Middle frontal gyrus (tissue), 1 donor: ENCODE measurements at regions not wholly inside any gene's neighbourhood (a gene's known extent, or its start where the extent isn't known, plus 50 kb on each side); places are given as distances from the start of the nearest gene placed in this dataset.
"Not testable (repeated sequence)": the region's sequence is repeated elsewhere in the genome, so short reads cannot be mapped to it uniquely, and the experiment has no call there.

Experiments used
- DNase-seq: peaks from one replicate; pipeline ENCODE4 v3.0.0-alpha.2; 2015; ENCODE audit warnings: low spot score; ENCODE audit errors: extremely low spot score

DNA sequence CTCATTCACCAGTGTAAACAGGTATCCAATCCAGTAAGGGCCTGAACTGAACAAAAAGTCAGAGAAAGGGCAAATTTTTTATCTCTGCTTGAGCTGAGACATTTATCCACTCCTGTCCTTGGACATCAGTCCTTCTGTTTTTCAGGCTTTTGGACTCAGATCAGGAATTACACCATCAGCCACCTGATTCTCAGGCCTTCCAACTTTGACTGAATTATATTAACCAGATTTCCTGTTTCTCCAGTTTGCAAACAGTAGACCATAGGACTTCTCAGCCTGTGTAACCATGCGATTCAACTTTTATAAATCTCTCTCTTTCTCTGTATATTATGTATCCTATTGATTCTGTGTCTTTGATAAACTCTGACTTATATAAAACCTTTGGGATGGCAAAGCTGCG lies 289.3 kb upstream of the CDH2 start:
- DNase-seq: no peak

DNA sequence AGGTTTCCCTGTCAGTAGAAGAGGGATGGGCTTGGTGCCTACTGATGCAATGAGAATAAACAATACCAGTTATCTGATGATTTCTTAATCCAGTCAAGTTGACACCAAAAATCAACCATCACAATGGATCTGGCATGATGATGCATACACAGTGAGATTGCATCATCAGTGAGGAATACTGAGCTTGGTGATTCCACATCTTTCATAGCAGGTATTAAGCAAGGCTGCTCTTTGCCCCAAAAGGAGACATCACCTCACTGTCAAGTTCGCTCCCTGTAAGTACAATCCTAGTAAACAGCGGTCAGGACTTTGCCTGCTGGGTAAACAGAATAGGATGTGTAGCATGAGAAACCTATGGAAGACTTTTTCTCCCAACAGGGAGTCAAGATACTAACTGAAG lies 282.7 kb upstream of the CDH2 start:
- no peak for DNase-seq

DNA sequence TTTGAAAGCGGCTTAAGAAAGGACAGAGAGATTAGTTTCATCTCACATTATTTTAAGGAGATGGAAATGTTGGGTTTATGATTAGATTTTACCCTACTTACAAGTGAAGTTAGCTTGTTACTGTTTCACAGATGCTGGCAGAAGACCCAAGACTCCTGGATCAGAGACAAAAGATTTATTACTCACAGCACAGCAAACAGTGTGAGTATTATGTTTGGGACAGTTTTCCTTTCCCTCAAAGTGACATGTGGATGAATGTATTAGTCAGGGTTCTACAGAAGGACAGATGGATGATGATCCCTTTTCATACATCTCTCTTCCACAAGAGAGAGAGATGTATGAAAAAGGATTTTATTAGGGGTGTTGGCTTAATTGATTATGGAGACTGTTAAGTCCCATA lies 281.8 kb upstream of the CDH2 start:
- no peak for DNase-seq

DNA sequence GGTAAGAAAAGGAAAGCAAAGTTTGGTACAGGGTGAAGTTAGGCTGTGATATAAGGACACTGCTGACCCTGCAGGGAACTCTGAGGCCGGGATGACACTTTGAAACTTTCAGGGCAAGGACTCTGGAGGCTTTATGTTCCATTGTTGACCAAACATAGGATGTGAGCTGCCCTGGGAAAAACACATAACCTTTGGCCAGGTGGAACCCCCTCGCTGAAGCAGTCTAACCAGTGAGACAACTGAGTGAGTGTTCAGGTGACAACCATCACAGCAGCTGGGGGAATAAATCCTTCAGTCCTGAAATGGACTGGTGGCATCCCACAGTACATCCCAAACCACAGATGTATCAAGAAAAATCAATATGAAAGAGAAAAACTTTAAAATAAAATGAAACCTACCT lies 280.9 kb upstream of the CDH2 start:
- DNase-seq: no peak

DNA sequence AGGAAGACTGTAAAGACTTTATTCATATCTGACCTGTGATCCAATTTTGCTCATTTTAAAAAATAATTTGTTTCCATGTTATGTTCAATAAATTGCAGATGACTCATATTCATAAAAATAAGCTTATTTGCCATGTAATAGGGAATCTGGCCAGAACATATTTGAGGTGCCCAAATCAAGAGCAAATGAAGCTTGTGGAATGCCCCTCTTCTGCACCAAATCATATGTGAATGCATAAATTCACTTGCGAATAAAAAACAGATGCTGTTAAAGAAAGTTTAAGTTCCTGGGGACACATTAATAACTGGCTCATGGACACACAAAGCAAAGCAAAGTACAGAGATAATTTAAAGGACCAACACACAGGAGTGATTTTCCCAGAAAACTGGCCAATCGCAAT lies 279.0 kb upstream of the CDH2 start:
- no peak for DNase-seq

DNA sequence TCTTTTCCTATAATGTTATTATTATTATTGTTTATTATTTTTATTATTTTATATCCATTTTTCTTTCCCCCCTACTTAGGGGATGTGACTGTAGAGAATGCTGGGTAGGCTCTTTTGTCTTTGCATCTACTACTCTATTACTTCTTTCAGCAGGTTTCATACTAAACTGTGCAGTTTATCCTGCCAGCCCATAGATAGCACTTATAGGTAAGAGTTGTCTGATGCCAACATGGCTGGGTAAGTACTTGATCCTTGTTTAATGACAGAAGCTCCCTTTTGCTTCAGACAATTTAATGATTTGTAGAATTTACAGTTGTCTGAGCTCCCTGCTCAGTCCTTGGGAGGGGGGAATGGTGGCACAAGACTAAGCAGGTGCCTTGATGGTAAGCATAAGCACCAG lies 262.9 kb upstream of the CDH2 start:
- no peak for DNase-seq

DNA sequence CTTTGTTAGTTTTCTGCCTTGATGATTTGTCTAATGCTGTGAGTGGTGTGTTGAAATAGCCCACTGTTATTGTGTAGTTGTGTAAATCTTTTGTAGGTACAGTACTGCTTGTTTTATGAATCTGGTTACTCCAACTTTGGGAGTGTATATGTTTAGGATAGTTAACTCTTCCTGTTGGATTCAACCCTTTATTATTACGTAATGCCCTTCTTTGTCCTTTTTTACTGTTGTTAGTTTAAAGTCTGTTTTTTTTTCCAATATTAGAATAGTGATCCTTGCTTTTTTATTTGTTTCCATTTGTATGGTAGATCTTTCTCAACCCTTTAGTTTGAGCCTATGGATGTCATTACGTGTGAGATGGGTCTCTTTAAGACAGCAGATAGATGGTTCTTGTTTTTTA lies 261.5 kb upstream of the CDH2 start:
- DNase-seq: no peak

DNA sequence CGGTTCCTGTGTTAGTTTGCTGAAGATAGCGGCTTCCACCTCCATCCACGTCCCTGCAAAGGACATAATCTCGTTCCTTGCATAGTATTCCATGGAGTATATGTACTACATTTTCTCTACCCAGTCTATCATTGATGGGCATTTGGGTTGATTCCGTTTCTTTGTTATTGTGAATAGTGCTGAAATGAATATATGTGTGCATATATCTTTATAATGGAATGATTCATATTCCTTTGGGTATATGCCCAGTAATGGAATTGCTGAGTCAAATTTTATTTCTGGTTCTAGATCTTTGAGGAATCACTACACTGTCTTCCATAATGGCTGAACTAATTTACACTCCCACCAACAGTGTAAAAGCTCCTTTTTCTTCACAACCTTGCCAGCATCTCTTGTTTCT lies 255.4 kb upstream of the CDH2 start:
- no peak for DNase-seq

DNA sequence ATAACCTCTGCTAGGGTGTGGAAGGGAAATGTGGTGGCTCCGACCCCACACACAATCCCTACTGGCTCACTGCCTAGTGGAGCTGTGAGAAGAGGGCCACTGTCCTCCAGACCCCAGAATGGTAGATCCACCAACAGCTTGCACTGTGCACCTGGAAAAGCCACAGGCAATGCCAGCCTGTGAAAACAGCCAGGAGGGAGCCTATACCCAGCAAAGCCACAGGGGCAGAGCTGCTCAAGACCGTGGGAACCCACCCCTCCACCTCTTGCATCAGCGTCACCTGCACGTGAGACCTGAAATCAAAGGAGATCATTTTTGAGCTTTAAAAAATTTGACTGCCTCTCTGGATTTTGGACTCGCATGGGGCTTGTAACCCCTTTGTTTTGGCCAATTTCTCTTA lies 249.0 kb upstream of the CDH2 start:
- no peak for DNase-seq

DNA sequence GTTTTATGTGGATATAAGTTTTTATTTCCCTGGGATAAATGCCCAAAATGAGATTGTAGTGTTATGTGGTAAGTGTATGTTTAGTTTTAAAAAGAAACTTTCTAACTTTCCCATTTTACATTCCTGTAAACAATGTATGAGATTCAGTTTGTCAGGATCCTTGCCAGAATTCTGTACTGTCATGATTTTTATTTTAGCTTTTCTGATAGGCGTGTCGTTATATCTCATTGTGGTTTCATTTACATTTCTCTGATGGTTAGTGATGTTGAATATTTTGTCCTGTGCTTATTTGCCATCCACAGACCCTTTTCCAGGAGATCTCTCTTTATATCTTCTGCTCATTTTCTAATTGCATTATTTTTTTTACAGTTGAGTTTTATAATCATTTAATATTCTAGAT lies 245.6 kb upstream of the CDH2 start:
- DNase-seq: no peak

DNA sequence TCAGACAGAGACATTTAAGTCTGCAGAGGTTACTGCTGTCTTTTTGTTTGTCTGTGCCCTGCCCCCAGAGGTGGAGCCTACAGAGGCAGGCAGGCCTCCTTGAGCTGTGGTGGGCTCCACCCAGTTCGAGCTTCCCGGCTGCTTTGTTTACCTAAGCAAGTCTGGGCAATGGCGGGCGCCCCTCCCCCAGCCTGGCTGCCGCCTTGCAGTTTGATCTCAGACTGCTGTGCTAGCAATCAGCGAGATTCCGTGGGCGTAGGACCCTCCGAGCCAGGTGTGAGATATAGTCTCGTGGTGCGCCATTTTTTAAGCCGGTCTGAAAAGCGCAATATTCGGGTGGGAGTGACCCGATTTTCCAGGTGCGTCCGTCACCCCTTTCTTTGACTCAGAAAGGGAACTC lies 245.0 kb upstream of the CDH2 start:
- not testable (repeated sequence) for DNase-seq

DNA sequence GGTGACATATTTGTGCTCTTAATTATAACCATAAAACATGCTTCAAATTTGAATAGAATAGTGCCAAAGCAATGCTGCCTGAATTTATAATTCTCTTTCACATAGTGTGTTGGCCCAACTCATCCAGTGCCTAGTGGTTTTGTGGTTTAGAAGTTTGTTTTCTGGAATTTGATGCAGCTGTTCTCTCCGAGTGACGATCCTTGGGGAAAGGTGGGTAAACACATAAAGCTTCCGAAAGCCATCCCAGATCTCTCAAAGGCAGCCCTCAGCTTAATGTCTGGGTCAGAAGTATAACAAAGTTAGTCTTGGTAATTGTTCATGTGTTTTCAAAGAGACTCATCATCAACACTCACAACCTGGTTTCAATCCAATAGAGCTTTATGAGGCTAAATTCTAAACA lies 235.6 kb upstream of the CDH2 start:
- DNase-seq: no peak

DNA sequence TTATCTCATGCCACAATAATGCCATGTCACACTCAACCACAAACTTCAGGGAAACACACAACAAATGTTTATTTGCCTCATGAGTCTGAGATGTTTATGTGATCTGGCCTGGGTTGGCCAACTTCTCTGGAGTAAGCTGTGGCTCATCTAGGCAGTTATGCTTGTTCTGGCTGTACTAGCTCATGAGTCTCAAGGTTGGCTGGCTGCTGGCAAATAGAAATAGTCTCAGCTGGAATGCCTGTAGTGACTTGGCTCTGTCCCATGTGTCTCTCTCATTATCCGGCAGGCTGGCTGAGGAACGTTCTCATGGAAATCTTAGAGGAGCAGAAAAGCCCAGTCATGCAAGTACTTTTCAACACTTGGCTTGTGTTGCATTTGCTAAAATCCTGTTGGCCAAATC lies 234.9 kb upstream of the CDH2 start:
- no peak for DNase-seq

DNA sequence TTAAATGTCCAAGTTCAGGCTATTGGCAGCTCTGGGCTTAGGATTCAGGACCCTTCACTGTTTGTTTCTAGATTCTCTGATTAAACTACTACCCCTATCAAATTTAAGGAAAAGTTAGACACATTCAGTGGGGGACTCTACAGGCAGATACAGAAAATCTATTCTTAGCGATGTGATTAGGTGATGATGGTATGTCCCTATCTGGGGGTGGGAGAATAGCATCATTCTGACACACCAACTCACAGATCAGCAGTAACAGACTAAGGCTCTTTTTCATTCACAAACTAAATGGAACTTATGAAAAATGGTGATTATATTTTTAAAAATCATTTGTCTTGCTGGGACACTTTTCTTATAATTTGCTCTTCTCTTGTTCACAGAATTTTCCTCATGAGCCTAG lies 232.9 kb upstream of the CDH2 start:
- DNase-seq: no peak

DNA sequence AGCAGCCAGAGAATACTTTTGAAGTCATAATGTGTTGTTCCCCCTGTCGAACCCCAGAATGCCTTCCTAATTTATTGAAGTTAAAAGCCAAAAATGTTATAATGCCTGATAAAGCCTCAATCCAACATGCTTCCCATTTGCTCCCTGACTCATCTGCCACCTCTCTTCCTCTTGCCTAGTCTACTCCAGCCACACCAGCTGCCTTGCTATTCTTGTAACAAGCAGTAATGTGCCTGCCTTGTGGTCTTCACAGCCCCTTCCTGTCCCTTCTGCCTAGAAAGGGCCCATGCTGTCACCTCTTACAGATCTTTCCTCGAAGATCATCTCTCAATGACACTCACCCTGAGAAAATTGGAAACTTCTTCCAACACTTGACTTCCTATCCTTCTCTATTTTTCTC lies 231.6 kb upstream of the CDH2 start:
- DNase-seq: no peak

DNA sequence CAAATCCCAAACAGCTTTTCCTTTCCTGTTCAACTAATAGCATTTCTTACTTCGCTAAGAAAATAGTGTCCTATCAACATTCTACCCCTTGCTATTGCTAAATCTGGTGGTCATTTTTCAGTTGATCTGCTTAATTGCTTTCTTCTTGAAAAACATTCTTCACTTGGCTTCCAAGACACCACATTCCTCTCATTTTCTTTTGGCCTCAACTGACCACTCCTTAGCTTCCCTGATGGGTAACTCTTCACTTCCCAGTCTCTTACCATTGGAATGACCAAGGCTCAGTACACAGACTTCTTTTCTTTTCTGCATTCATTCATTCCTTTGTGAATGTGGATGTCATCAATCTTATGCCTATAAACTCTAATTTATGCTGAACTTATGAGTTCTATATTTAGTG lies 230.8 kb upstream of the CDH2 start:
- DNase-seq: no peak

DNA sequence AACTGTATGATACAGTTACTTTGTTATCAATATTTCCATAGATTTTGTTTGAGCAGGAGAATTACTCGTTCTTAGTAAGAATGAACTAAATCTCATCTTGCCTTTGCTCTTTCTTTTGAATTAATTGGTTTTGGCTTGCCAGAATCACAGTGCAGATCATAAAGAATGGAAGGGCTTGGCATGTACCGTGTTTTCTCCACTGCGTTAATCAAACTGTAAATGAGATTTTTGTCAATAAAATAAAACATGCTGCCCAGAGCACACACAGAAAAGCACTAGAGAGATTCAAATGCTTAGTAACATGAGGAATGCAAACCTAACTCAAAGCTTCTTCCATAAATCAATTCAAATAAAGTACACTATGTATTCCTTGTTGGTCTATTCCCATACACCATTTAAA lies 229.6 kb upstream of the CDH2 start:
- DNase-seq: no peak

DNA sequence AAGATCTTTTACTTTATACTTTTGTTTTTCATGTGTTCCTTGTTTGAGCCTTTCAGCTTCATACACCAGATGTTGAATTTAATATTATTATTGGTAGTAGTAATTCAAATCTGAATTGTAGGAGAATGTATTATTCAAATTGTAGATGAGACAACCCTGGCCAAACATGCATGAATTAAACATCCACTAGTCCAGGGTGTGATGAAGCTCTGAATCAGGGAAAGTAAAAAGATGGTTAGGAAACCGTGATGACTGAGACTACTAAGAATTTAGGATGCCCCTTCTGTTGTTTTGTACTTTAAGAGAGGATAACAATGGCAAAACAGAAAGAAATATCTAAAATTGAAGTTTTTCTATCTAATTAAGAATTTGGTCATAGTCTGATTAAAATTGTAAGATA lies 227.8 kb upstream of the CDH2 start:
- no peak for DNase-seq

DNA sequence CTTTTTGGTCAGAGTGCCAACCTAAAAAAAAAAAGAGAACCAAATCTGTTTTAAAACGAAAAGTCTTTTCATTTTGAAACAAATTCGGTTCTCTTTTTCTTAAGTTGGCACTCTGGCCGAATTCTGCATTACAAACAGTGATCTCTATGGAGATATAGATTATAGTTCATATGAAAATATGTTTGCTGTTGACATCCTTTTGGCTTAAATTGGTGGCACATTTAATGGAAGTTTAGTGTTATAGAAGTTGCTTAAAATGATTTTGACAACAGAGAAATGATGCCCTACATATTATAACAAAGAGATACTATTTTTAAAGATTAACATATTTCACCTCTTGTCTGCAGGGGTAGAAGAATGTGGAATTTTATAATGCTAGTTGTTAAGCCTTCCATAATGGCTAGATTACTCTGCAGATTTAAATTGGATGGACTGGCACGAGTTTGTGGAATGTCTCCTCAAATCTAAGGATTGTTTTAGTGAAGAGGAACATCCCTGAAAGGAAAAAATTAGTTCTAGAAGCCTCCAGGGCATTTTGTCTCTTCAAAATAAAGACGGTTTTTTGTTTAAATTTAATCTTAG lies 222.9 kb upstream of the CDH2 start:
- no peak for DNase-seq

DNA sequence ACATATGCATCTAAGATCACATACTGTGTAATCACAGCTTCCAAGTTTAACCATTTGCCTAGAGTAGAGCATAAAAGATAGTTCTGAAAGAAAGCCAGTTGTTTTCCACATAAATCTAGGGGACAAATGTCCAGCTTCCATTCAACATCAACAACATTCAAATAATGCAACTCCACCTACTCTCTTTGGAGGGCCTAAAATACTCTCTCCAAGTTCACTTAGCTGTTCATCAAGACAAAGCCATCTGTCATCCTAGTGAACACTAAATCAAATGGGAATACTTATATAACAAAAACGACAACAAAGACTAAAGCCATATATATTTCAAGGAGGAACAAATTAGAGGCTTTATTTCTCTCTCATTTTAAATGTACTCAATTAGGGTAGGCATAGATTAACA lies 221.5 kb upstream of the CDH2 start:
- no peak for DNase-seq

DNA sequence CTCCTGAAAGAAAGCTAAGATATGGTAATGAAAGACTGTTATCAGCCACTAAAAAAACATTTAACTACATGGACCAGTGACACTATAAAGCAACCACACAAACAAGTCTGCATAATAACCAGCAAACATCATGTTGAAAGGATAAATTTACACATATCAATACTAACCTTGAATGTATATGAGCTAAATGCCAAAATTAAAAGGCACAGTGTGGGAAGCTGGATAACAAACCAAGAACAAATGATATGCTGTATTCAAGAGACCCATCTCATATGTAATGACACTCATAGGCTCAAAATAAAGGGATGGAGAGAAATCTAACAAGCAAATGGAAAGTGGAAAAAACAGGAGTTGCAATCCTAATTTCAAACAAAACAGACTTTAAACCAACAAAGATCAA lies 213.1 kb upstream of the CDH2 start:
- no peak for DNase-seq

DNA sequence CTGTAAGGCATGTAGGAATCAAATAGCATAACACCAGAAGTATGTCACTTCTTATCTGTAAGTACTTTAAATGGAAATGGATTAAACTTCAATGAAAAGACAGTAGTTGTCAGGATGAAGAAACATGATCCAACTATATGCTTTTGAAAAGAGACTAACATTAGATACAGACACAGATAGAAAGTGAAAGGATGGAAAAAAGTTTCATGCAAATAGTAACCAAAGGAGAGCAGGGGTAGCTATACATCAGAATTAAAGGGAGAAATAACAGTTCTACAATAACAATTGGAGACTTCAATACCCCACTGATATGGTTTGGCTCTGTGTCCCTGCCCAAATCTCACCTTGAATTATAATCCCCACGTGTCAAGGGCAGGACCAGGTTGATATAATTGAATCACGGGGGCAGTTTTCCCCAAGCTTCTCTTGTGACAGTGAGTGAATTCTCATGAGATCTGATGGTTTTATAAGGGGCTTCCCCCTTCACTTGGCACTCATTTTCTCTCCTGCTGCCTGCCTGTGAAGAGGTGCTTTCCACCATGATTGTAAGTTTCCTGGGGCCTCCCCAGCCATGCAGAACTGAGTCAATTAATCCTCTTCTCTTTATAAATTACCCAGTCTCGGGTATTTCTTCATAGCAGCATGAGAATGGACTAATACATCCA lies 205.4 kb upstream of the CDH2 start:
- DNase-seq: no peak

DNA sequence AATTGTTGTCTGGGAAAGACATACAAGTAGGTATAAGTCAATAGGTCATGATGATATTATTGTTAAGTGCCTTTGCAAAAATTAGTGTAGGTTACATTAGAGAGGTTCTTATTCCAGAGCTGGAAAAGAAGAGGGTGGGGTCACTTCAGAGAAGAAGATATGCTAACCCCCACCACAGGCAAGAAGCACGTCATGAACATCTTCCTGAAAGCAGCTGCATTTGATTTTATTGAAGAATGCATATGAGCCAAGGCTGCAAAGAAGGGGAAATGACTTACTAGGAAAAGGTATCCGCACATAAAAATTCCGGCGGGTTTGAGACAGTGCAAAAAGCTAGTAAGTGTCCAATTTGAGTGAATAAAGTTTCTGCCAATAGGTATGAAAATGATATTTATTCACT lies 195.3 kb upstream of the CDH2 start:
- no peak for DNase-seq

DNA sequence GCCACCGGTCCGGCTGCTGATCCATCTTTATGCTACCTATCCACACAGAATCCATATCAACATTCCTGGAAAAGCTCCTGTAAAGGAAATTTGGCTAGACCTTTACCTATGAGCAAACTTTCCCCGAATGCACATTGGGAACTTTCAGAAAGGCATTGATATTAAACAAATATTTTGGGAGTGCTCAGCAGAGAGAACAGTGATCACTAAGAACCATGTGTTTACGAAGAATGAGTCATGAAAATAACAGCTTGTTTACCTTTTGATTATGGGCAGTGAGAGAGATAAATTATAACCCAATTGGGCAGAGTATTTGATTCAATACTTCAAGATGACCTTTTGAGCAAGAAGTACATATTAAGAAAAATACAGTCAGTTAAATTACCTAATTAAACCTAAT lies 189.7 kb upstream of the CDH2 start:
- DNase-seq: no peak
